HFFc6 (cell line): ENCODE measurements at regions not wholly inside any gene's neighbourhood (a gene's known extent, or its start where the extent isn't known, plus 50 kb on each side); places are given as distances from the start of the nearest gene placed in this dataset.

Experiments used
- DNase-seq: peaks from one replicate; pipeline ENCODE4 v3.0.0-alpha.2; 2018
- H3K27ac Mint-ChIP-seq: 2 replicates; pipeline ENCODE4 v1.8.0; 2020; ENCODE audit warnings: mild to moderate bottlenecking, mixed read lengths
- H3K27me3 Mint-ChIP-seq: 2 replicates; pipeline ENCODE4 v1.8.0; 2021; ENCODE audit warnings: mild to moderate bottlenecking, moderate library complexity, mixed read lengths; ENCODE audit not compliant: insufficient read depth
- H3K36me3 Mint-ChIP-seq: 2 replicates; pipeline ENCODE4 v1.8.0; 2021; ENCODE audit warnings: low read depth, mixed read lengths
- H3K4me1 Mint-ChIP-seq: 2 replicates; pipeline ENCODE4 v1.8.0; 2020; ENCODE audit warnings: low read depth, mixed read lengths
- H3K4me3 Mint-ChIP-seq: 2 replicates; pipeline ENCODE4 v1.8.0; 2020; ENCODE audit warnings: mild to moderate bottlenecking, moderate library complexity, mixed read lengths
- H3K9me3 Mint-ChIP-seq: 2 replicates; pipeline ENCODE4 v1.8.0; 2020; ENCODE audit warnings: mild to moderate bottlenecking, mixed read lengths
- TF ChIP-seq, protein P1 (sequence below): fragments of 200-600 bp; sonication (generic); IDR thresholded peaks from 2 replicates; pipeline ENCODE4 v1.5.0; 2021; ENCODE audit warnings: antibody characterized with exemption, mild to moderate bottlenecking

DNA sequence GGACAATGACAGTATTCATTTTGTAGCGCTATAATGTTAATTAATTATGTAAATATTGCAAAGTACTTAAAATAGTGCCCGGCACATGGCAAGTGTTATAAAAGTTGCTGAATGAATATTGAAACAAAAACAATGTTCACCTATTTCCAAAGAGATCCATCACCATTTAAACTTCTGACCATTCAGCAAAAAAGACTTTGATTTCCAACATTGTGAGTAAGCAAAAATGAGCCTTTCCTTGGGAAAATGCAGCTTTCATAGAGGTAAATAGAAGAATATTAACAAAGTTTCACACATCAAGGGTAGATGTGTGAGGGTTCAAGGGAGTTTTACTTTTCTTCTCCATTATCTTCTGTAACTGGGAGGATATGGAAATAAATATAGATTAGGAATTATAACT is 1089.4 kb upstream of the C9orf72 start:
- Mint-ChIP-seq H3K4me3 (no peak overlapping the region), H3K9me3 (peaks cover 12% of the 10 kb centered on the region), H3K27me3 (peaks cover 2% of the 10 kb centered on the region; the same call in 1 of the 2 replicates), H3K36me3 (no peaks in the 10 kb centered on the region), H3K4me1 (no peaks in the 10 kb centered on the region), H3K27ac (no peak overlapping the region)
- DNase-seq = no peak
- TF ChIP-seq, protein P1, sequence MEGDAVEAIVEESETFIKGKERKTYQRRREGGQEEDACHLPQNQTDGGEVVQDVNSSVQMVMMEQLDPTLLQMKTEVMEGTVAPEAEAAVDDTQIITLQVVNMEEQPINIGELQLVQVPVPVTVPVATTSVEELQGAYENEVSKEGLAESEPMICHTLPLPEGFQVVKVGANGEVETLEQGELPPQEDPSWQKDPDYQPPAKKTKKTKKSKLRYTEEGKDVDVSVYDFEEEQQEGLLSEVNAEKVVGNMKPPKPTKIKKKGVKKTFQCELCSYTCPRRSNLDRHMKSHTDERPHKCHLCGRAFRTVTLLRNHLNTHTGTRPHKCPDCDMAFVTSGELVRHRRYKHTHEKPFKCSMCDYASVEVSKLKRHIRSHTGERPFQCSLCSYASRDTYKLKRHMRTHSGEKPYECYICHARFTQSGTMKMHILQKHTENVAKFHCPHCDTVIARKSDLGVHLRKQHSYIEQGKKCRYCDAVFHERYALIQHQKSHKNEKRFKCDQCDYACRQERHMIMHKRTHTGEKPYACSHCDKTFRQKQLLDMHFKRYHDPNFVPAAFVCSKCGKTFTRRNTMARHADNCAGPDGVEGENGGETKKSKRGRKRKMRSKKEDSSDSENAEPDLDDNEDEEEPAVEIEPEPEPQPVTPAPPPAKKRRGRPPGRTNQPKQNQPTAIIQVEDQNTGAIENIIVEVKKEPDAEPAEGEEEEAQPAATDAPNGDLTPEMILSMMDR = no peak

DNA sequence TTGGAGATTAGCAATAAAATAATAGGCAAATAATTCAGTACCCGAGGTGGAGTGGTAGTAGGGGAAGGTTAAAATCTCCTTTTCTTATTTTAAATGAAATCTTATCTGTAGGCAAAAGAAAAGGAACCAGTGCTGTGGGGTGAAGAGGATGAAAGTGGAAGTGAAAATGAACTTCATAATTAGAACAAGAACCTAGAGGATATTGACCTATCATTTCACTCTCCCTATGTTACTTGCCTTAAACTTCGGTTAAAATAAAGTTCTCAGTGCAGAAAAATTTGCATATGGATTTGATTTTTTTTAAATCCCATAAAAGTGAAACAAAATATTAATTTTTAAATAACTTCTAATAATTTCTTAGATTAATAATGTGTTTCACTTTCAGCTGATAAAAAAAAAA is 1094.9 kb upstream of the C9orf72 start:
- no peak overlapping the region for H3K4me3 Mint-ChIP-seq
- DNase-seq = no peak

DNA sequence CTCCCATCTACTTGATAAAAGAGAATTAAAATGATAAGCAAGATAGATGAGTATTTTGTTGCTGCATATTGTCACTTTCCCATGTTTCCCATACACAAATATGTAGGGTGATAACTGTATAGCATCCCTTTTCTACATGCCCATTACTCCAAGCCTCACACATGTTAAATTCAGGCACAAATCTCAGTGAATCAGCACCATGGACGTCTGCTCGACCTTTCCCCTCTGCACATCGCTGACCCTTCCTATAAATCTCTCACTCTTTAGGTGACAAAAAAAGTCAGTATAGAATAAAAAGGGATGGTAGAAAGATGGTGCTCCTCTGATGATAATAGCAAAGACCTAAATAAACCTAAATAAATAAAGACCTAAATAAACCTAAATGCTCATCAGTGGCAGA is 1097.7 kb upstream of the C9orf72 start:
- DNase-seq = no peak
- TF ChIP-seq, protein P1 = no peak
- Mint-ChIP-seq H3K4me1 (no peaks in the 10 kb centered on the region), H3K4me3 (no peak overlapping the region), H3K27me3 (no peaks in the 10 kb centered on the region), H3K27ac (no peak overlapping the region), H3K36me3 (no peaks in the 10 kb centered on the region), H3K9me3 (peaks cover 11% of the 10 kb centered on the region)

More for the DNA sequence above, 1094.9 kb upstream of the C9orf72 start:
- H3K4me1 Mint-ChIP-seq = no peaks in the 10 kb centered on the region
- H3K27ac Mint-ChIP-seq = no peak overlapping the region
- peaks cover 4% of the 10 kb centered on the region; the same call in 1 of the 2 replicates for H3K9me3 Mint-ChIP-seq
- TF ChIP-seq, protein P1 = no peak
- no peaks in the 10 kb centered on the region for H3K36me3 Mint-ChIP-seq
- H3K27me3 Mint-ChIP-seq = peaks cover 2% of the 10 kb centered on the region; the same call in 1 of the 2 replicates

DNA sequence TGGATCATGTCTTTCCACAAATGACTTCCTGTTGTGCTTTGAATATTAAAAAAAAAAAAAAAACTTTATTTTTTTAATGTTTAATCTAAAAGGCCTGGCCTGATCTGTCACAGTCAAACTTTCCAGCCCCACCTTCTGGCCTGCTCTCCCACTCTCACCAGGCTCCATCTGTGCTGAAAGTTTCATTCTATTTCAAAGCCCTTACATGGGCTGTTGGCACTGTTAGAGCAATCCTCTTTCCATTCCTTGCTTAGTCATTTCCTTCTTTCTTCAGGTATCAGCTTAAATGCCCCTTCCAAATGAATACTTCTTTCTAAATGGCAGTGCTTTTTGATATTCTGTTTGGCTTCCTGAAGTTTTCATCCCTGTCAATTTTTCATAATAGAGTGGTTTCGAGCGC is 1104.8 kb upstream of the C9orf72 start:
- Mint-ChIP-seq H3K36me3 (no peaks in the 10 kb centered on the region), H3K9me3 (peaks cover 12% of the 10 kb centered on the region), H3K27ac (no peak overlapping the region), H3K27me3 (no peaks in the 10 kb centered on the region), H3K4me3 (no peak overlapping the region), H3K4me1 (no peaks in the 10 kb centered on the region)
- no peak for DNase-seq
- TF ChIP-seq, protein P1 = no peak

DNA sequence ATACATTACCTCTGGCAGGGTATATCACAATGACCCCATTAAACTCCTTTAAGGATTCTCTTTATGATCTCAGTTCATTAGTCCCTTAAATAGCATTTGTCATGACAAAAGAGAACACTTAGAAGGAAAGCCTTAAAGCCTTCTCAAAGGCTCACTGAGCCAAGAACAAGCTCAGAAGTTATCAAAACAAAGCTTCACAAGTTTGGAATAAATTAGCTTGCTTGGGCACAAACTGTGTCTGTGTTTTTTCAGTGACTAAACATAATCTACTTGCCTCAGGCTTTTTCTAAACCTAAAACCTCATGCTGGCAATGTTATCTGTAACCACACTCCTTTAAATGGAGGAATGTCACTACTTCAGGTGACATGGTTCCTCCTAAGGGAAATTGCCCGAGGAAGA is 1114.9 kb upstream of the C9orf72 start:
- Mint-ChIP-seq H3K4me1 (no peaks in the 10 kb centered on the region), H3K36me3 (0 out of 2 replicates have a peak, but pooled peaks cover 4% of the 10 kb centered on the region), H3K27ac (no peak overlapping the region), H3K27me3 (no peaks in the 10 kb centered on the region), H3K9me3 (peaks cover 25% of the 10 kb centered on the region), H3K4me3 (no peak overlapping the region)
- TF ChIP-seq, protein P1 = no peak
- no peak for DNase-seq

DNA sequence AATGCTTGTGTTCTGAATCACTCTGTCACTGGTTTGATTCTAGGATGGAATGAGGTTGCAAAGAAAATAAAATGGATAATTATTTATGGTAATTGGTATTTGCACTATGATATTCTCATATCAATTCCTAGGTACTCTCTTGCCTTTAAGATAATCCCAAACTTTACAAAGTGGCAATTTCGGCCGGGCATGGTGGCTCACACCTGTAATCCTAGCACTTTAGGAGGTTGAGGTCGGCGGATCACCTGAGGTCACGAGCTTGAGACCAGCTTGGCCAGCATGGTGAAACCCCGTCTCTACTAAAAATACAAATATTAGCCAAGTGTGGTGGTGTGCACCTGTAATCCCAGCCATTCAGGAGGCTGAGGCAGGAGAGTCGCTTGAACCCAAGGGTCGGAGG is 1118.7 kb upstream of the C9orf72 start:
- no peak for DNase-seq
- H3K36me3 Mint-ChIP-seq = no peaks in the 10 kb centered on the region
- H3K4me1 Mint-ChIP-seq = no peaks in the 10 kb centered on the region
- H3K9me3 Mint-ChIP-seq = peaks cover 18% of the 10 kb centered on the region
- H3K27me3 Mint-ChIP-seq = no peaks in the 10 kb centered on the region
- TF ChIP-seq, protein P1 = no peak
- no peak overlapping the region for H3K27ac Mint-ChIP-seq
- H3K4me3 Mint-ChIP-seq = no peak overlapping the region
